Activated CD4-positive, alpha-beta memory T cell treated with anti-CD3 and anti-CD28 coated beads for 36 hours (primary cell): ENCODE measurements at regions not wholly inside any gene's neighbourhood (a gene's known extent, or its start where the extent isn't known, plus 50 kb on each side); places are given as distances from the start of the nearest gene placed in this dataset.
"Not testable (repeated sequence)": the region's sequence is repeated elsewhere in the genome, so short reads cannot be mapped to it uniquely, and the experiment has no call there.

Experiments
- CTCF ChIA-PET: fragments of 350-600 bp; sonication (Branson Sonifier 250); formaldehyde crosslinking; loops from one replicate; lab custom pipeline; 2021; ENCODE audit warnings: antibody characterized with exemption, inconsistent platforms; lab: Charles Lee
- POLR2A ChIA-PET: fragments of 350-600 bp; sonication (Branson Sonifier 250); formaldehyde crosslinking; loops from one replicate; lab custom pipeline; 2021; ENCODE audit warnings: antibody characterized with exemption; lab: Charles Lee
- DNase-seq: peaks from one replicate; pipeline ENCODE4 v3.0.0-alpha.2; 2020
- H3K27ac Mint-ChIP-seq: one replicate; pipeline ENCODE4 v1.8.0; 2021; ENCODE audit warnings: mixed read lengths
- H3K27me3 Mint-ChIP-seq: one replicate; pipeline ENCODE4 v1.8.0; 2021; ENCODE audit warnings: mixed read lengths
- H3K36me3 Mint-ChIP-seq: one replicate; pipeline ENCODE4 v1.8.0; 2021; ENCODE audit warnings: mixed read lengths
- H3K4me1 Mint-ChIP-seq: one replicate; pipeline ENCODE4 v1.8.0; 2021; ENCODE audit warnings: low read depth, mixed read lengths
- H3K4me3 Mint-ChIP-seq: one replicate; pipeline ENCODE4 v1.8.0; 2021; ENCODE audit warnings: mild to moderate bottlenecking, mixed read lengths
- H3K9me3 Mint-ChIP-seq: one replicate; pipeline ENCODE4 v1.8.0; 2021; ENCODE audit warnings: mixed read lengths
- intact Hi-C: fragments of 100-400 bp; cut with micrococcal nuclease; formaldehyde crosslinking; loops from one replicate; pipeline ENCODE4 v1.15.1; 2023

GRCh38 chr20:53891306-53891894 is 179.0 kb downstream of the BCAS1 start:
- POLR2A ChIA-PET = interaction anchor here (0.6 to 2.1 kb wide), 3 partner anchors 9 to 248 kb away, joined by 3 to 4 read pairs (median 3); no protein-coding TSS in a partner anchor
- Mint-ChIP-seq H3K27me3 (no peaks in the 10 kb centered on the region), H3K36me3 (no peaks in the 10 kb centered on the region), H3K9me3 (no peaks in the 10 kb centered on the region), H3K4me3 (no peak overlapping the region), H3K27ac (no peak overlapping the region), H3K4me1 (peaks cover 30% of the 10 kb centered on the region)
- CTCF ChIA-PET = interaction anchor here (0.7 to 1.7 kb wide), 3 partner anchors 15 to 54 kb away, joined by 3 to 5 read pairs (median 3); no protein-coding TSS in a partner anchor
- DNase-seq = no peak
- intact Hi-C loops = loop anchor here (5.0 kb wide), 1 partner anchor 36 kb away; no protein-coding TSS in a partner anchor

GRCh38 chr20:53890443-53891305 is 179.7 kb downstream of the BCAS1 start:
- Mint-ChIP-seq H3K4me3 (no peak overlapping the region), H3K4me1 (peaks cover 33% of the 10 kb centered on the region), H3K36me3 (no peaks in the 10 kb centered on the region), H3K9me3 (no peaks in the 10 kb centered on the region), H3K27ac (no peak overlapping the region), H3K27me3 (no peaks in the 10 kb centered on the region)
- DNase-seq = no peak
- CTCF ChIA-PET = interaction anchor here (0.7 to 1.7 kb wide), 3 partner anchors 15 to 55 kb away, joined by 3 to 5 read pairs (median 3); no protein-coding TSS in a partner anchor
- POLR2A ChIA-PET = interaction anchor here (1.1 to 2.1 kb wide), 2 partner anchors 10 to 11 kb away, joined by 3 to 4 read pairs; no protein-coding TSS in a partner anchor
- intact Hi-C loops = loop anchor here (5.0 kb wide), 1 partner anchor 37 kb away; no protein-coding TSS in a partner anchor

- H3K27me3 Mint-ChIP-seq = no peaks in the 10 kb centered on the region
- H3K4me1 Mint-ChIP-seq = peaks cover 40% of the 10 kb centered on the region
- POLR2A ChIA-PET = interaction anchor here (1.1 to 2.1 kb wide), 2 partner anchors 10 to 11 kb away, joined by 3 to 4 read pairs; no protein-coding TSS in a partner anchor
- no peaks in the 10 kb centered on the region for H3K9me3 Mint-ChIP-seq
- DNase-seq = no peak
- intact Hi-C loops = loop anchor here (5.0 kb wide), 1 partner anchor 38 kb away; no protein-coding TSS in a partner anchor
- H3K27ac Mint-ChIP-seq = no peak overlapping the region
- H3K4me3 Mint-ChIP-seq = no peak overlapping the region
- no peaks in the 10 kb centered on the region for H3K36me3 Mint-ChIP-seq
- CTCF ChIA-PET = interaction anchor here (1.7 kb wide), 1 partner anchor 56 kb away, joined by 3 read pairs; no protein-coding TSS in a partner anchor
These were observed 180.8 kb downstream of the BCAS1 start for GRCh38 chr20:53889411-53890148.

- H3K27ac Mint-ChIP-seq = no peak overlapping the region
- ChIA-PET POLR2A (no interaction called here), CTCF (no interaction called here)
- intact Hi-C loops = no loop called here
- DNase-seq = no peak
- H3K36me3 Mint-ChIP-seq = no peaks in the 10 kb centered on the region
- no peak overlapping the region for H3K4me3 Mint-ChIP-seq
- H3K27me3 Mint-ChIP-seq = no peaks in the 10 kb centered on the region
- no peaks in the 10 kb centered on the region for H3K9me3 Mint-ChIP-seq
- peaks cover 42% of the 10 kb centered on the region for H3K4me1 Mint-ChIP-seq
These were observed 181.4 kb downstream of the BCAS1 start for GRCh38 chr20:53888951-53889350.

- CTCF ChIA-PET = no interaction called here
- DNase-seq = no peak
- POLR2A ChIA-PET = no interaction called here
These were observed 181.9 kb downstream of the BCAS1 start for GRCh38 chr20:53888510-53888909.

GRCh38 chr20:53887973-53888372 is 182.4 kb downstream of the BCAS1 start:
- H3K27ac Mint-ChIP-seq = no peak overlapping the region
- DNase-seq = no peak
- H3K36me3 Mint-ChIP-seq = no peaks in the 10 kb centered on the region
- CTCF ChIA-PET = no interaction called here
- intact Hi-C loops = no loop called here
- POLR2A ChIA-PET = no interaction called here
- H3K4me3 Mint-ChIP-seq = no peak overlapping the region
- H3K27me3 Mint-ChIP-seq = no peaks in the 10 kb centered on the region
- no peaks in the 10 kb centered on the region for H3K9me3 Mint-ChIP-seq
- H3K4me1 Mint-ChIP-seq = peaks cover 40% of the 10 kb centered on the region

More at GRCh38 chr20:53888510-53888909, 181.9 kb downstream of the BCAS1 start:
- peaks cover 40% of the 10 kb centered on the region for H3K4me1 Mint-ChIP-seq
- intact Hi-C loops = no loop called here
- no peaks in the 10 kb centered on the region for H3K27me3 Mint-ChIP-seq
- no peak overlapping the region for H3K27ac Mint-ChIP-seq
- H3K9me3 Mint-ChIP-seq = no peaks in the 10 kb centered on the region
- H3K4me3 Mint-ChIP-seq = no peak overlapping the region
- no peaks in the 10 kb centered on the region for H3K36me3 Mint-ChIP-seq

- peak; percentile 69 for DNase-seq
- ChIA-PET POLR2A (interaction anchor here (0.8 to 1.7 kb wide), 3 partner anchors 16 to 177 kb away, joined by 3 to 4 read pairs (median 4); no protein-coding TSS in a partner anchor), CTCF (interaction anchor here (0.7 to 1.4 kb wide), 7 partner anchors 11 to 117 kb away, joined by 3 to 8 read pairs (median 4); no protein-coding TSS in a partner anchor)
- Mint-ChIP-seq H3K36me3 (no peaks in the 10 kb centered on the region), H3K4me3 (no peak overlapping the region), H3K4me1 (peaks cover 35% of the 10 kb centered on the region), H3K27ac (peak overlapping the region; percentile 18), H3K9me3 (no peaks in the 10 kb centered on the region), H3K27me3 (no peaks in the 10 kb centered on the region)
- intact Hi-C loops = loop anchor here (1.0 to 5.0 kb wide), 3 partner anchors 8 to 43 kb away; no protein-coding TSS in a partner anchor
These were observed 185.4 kb downstream of the BCAS1 start for GRCh38 chr20:53884859-53885541.

GRCh38 chr20:53883098-53883911 is 187.1 kb downstream of the BCAS1 start:
- H3K36me3 Mint-ChIP-seq = no peaks in the 10 kb centered on the region
- POLR2A ChIA-PET = no interaction called here
- no peak overlapping the region for H3K27ac Mint-ChIP-seq
- intact Hi-C loops = loop anchor here (5.0 kb wide), 1 partner anchor 41 kb away; no protein-coding TSS in a partner anchor
- peak; percentile 33 for DNase-seq
- no peaks in the 10 kb centered on the region for H3K9me3 Mint-ChIP-seq
- peaks cover 31% of the 10 kb centered on the region for H3K4me1 Mint-ChIP-seq
- no peak overlapping the region for H3K4me3 Mint-ChIP-seq
- CTCF ChIA-PET = interaction anchor here (0.7 to 1.0 kb wide), 2 partner anchors 11 to 13 kb away, joined by 3 to 4 read pairs; no protein-coding TSS in a partner anchor
- H3K27me3 Mint-ChIP-seq = no peaks in the 10 kb centered on the region

GRCh38 chr20:53882438-53882986 is 187.9 kb downstream of the BCAS1 start:
- peaks cover 27% of the 10 kb centered on the region for H3K4me1 Mint-ChIP-seq
- H3K36me3 Mint-ChIP-seq, POLR2A ChIA-PET, DNase-seq, H3K27me3 Mint-ChIP-seq, H3K9me3 Mint-ChIP-seq, H3K27ac Mint-ChIP-seq, H3K4me3 Mint-ChIP-seq: not testable (repeated sequence)
- CTCF ChIA-PET = interaction anchor here (1.0 kb wide), 1 partner anchor 10 kb away, joined by 4 read pairs; no protein-coding TSS in a partner anchor
- intact Hi-C loops = loop anchor here (5.0 kb wide), 1 partner anchor 40 kb away; no protein-coding TSS in a partner anchor

GRCh38 chr20:53881362-53881761 is 189.0 kb downstream of the BCAS1 start:
- H3K27ac Mint-ChIP-seq = no peak overlapping the region
- DNase-seq = no peak
- POLR2A ChIA-PET = no interaction called here
- H3K4me3 Mint-ChIP-seq = no peak overlapping the region
- H3K27me3 Mint-ChIP-seq = no peaks in the 10 kb centered on the region
- CTCF ChIA-PET = no interaction called here
- intact Hi-C loops = loop anchor here (5.0 kb wide), 1 partner anchor 39 kb away; no protein-coding TSS in a partner anchor
- H3K36me3 Mint-ChIP-seq = no peaks in the 10 kb centered on the region
- no peaks in the 10 kb centered on the region for H3K9me3 Mint-ChIP-seq
- peaks cover 27% of the 10 kb centered on the region for H3K4me1 Mint-ChIP-seq
